NCI-H2029 treated with DMSO at 0.1 percent for 48 hours (cell line): ENCODE measurements at regions not wholly inside any gene's neighbourhood (a gene's known extent, or its start where the extent isn't known, plus 50 kb on each side); places are given as distances from the start of the nearest gene placed in this dataset.

ENCODE experiments used
- DNase-seq: peaks from one replicate; lab custom pipeline; 2025; lab: John Stamatoyannopoulos, UW

GRCh38 chr13:40191186-40191980 is 475.1 kb downstream of the FOXO1 start:
- DNase-seq = no peak

DNA sequence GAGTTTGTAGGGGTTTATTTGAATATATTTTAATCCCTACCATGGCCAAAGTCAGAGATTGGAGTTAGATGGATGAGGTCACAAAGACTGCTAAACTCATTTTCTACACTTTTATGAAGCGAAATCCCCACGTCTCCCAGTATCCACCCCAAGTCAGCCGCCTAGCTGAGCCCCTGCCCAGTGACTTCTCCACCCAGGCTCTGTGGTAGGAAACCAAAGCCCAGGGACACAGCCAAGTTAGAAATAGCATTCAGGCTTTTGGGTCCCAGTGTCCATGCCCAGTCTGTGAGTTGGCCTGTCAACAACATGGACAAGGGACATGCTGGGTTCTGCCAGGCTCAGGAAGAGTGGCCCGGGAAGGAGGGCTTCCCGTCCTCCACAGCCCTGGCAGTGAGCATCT is 474.0 kb downstream of the FOXO1 start:
- no peak for DNase-seq

GRCh38 chr13:40192858-40193257 is 473.6 kb downstream of the FOXO1 start:
- no peak for DNase-seq

- DNase-seq = no peak
Measured at GRCh38 chr13:40193286-40194223, 472.9 kb downstream of the FOXO1 start.

- no peak for DNase-seq
Measured at GRCh38 chr13:40194224-40194806, 472.1 kb downstream of the FOXO1 start.

- no peak for DNase-seq
Measured at GRCh38 chr13:40197049-40197448, 469.4 kb downstream of the FOXO1 start.

- no peak for DNase-seq
Measured at GRCh38 chr13:40197936-40198595, 468.4 kb downstream of the FOXO1 start.

DNA sequence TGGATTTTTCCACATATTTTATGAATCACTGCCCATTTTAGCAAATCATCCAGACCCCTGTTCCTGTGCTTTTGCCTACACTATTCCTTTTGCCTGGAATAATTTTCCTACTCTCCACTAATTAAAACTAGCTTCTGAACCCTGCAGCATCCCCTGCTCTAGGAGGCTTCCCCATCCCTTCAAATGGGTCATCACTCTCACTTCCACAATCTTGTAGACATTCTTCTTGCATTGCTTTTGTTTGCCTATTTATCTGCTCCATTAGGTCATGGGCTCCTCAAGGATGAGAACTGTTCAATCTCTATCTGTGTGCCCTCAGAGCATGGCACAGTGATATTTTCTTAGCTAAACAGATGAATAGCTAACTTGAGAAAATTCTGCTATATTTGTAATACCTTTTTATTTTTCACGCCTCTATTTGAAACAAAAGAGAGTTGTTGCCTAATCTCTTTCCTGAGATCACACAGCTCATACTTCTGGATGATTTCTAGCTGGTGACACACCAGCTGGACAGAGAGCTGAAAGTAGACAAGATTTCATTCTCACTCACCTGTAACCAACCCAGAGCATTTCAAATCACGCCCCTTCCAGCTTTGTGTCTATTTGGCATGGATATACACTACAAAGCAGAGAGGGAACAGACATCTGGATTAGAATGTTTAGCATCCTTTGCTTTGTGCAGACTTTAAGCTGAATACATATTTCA is 466.0 kb downstream of the FOXO1 start:
- DNase-seq = no peak

DNA sequence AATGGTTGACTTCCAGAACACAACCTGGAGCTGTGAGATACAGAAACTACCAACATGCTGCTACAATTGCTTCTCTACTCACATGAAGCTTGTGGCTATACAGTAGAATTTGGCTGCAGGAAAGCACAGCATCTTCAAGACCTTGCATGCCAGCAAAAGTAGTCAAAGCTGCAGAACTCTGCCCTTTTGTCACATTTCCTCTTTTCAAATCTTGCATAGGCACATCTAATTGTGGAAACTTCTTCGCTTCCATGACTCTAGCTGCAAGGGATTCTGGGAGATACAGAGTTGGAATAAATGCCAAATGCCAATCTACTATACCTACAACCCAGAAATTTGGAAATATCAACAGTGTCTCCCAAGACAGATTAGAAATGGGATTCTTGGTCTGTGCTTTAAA is 462.2 kb downstream of the FOXO1 start:
- no peak for DNase-seq

DNA sequence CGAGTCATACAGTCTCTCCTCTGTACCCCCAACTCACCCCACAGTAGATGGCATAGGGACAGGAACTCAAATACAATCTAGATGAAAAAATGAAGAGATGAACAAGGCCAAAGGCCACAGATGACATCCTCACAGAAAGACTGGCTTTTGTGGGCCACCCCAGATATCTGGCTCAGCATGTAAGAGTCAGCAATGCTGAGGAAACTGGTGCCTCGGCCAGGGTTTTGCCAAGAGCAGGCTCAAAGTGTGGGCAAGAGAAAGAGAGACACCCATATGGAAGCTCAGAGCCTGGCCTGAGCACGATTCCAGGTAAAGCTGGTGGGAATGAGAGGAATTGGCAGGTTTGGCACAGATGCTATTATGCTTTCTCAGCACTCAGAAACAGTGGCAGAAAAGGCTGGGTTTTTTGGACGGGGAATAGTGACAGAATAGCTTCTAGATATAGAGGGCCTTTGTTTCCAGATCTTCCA is 460.6 kb downstream of the FOXO1 start:
- DNase-seq = no peak

GRCh38 chr13:40206241-40207000 is 460.0 kb downstream of the FOXO1 start:
- no peak for DNase-seq

DNA sequence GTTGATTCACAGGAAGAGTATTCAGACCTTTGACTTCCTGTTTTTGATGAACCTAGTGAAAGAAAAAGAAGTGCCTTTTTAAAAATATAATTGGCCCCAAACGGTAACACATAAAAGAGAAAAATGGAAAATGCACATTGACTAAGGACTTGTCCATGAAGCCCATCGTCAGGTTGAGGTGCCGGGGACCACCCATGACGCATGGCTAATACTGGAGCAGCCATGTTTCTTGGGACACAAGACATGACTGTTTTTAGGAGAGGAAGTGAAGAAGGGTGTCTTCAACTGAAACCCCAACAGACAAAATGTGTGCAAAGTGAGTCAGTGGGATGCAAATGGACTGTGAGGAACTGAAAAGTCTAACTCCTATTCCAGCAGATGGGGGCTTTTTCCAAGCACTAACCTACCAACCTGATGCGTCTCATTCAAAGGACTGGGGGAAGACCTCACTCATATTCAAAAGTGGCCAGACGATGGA is 459.4 kb downstream of the FOXO1 start:
- DNase-seq = no peak

DNA sequence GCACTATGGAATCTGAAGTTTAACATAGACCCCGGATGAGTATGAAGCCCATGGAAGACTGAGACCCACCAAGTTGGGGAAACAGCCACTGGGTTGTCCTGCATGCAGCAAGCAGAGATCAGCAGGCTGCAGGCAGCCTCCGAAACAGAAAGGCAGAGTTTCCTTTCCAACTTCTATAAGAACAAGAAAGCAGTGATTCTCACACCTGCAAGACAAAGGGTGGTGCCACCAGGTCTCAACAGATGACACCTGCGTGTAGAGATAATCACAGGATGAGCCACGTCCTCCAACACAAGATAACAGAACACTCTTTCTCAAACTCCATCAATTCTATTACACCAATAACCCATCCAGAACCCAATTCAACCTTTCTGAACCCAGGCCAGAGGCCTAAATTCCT is 457.9 kb downstream of the FOXO1 start:
- DNase-seq = no peak

- DNase-seq = no peak
Measured at GRCh38 chr13:40210865-40211585, 455.4 kb downstream of the FOXO1 start.

DNA sequence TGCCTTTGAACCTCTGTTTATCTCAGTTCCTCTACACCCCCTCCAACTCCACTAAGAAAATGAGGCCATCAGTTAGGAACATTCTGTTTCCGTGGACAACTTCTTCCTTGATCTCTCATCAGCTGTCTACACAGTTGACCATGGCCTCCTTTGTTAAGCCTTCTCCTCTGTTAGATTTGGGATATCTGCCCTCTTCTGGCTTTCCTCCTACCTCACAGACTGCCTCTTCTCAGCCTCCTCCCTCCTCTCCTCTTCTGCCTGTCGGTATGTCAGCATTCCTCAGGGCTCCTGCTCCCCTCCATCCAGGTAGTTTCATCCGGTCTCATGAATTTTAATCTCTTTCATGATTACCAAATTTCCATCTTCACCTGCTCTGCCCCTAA is 454.9 kb downstream of the FOXO1 start:
- DNase-seq = no peak

GRCh38 chr13:40213779-40214178 is 452.7 kb downstream of the FOXO1 start:
- DNase-seq = no peak

- no peak for DNase-seq
Measured at GRCh38 chr13:40215311-40215710, 451.1 kb downstream of the FOXO1 start.

- DNase-seq = no peak
Measured at GRCh38 chr13:40215747-40216146, 450.7 kb downstream of the FOXO1 start.

DNA sequence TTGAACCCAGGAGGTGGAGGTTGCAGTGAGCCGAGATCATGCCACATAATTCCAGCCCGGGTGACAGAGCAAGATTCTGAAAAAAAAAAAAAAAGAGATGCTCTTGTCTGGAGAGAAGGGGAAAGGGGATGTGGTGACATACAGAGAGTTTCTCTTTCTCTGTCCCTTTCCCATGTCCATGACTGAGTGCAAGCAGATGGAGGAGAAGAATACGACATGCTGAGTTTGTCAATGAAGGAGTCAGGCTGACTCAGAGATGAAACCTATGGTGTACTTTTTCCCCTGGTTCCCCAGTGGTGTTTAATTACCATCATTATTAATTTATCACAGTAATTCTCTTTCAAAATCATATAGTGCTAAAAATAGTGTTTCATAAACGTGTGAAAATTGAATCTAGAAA is 448.8 kb downstream of the FOXO1 start:
- no peak for DNase-seq
